WTC11 (cell line): ENCODE measurements at regions not wholly inside any gene's neighbourhood (a gene's known extent, or its start where the extent isn't known, plus 50 kb on each side); places are given as distances from the start of the nearest gene placed in this dataset.

Source experiments
- ATAC-seq: fragments of 200-7000 bp; cut with Tn5 transposase; 2 replicates; pipeline ENCODE4 v1.10.0; 2021; ENCODE audit warnings: mild to moderate bottlenecking, moderate library complexity
- CTCF ChIA-PET: fragments of 300-600 bp; sonication (Branson Sonifier 250); formaldehyde crosslinking; loops from one replicate; lab custom pipeline; 2021; ENCODE audit warnings: antibody characterized with exemption; lab: Charles Lee
- POLR2A ChIA-PET: fragments of 350-600 bp; sonication (Branson Sonifier 250); formaldehyde crosslinking; loops from one replicate; lab custom pipeline; 2021; ENCODE audit warnings: antibody characterized with exemption; lab: Charles Lee
- DNase-seq: peaks from one replicate; pipeline ENCODE4 v3.0.0; 2021; ENCODE audit warnings: low spot score
- H3K27ac Mint-ChIP-seq: 2 replicates; pipeline ENCODE4 v1.8.0; 2021; ENCODE audit warnings: mixed read lengths
- H3K27me3 Mint-ChIP-seq: 2 replicates; pipeline ENCODE4 v1.8.0; 2021; ENCODE audit warnings: low read depth, mild to moderate bottlenecking, moderate library complexity, mixed read lengths
- H3K36me3 Mint-ChIP-seq: 2 replicates; pipeline ENCODE4 v1.8.0; 2021; ENCODE audit warnings: mixed read lengths
- H3K4me1 Mint-ChIP-seq: 2 replicates; pipeline ENCODE4 v1.8.0; 2022; ENCODE audit warnings: mixed read lengths
- H3K4me3 Mint-ChIP-seq: 2 replicates; pipeline ENCODE4 v1.8.0; 2021; ENCODE audit warnings: mild to moderate bottlenecking, moderate library complexity, mixed read lengths
- H3K9me3 Mint-ChIP-seq: 2 replicates; pipeline ENCODE4 v1.8.0; 2021; ENCODE audit warnings: mixed read lengths
- AFF4 ChIP-seq: sonication (generic); formaldehyde crosslinking; IDR thresholded peaks from 2 replicates; pipeline ENCODE4 v1.8.1; 2023; ENCODE audit warnings: mild to moderate bottlenecking, missing genetic modification reagents, borderline replicate concordance
- AR ChIP-seq: fragments of 250-450 bp; sonication (Bioruptor Pico); IDR thresholded peaks from 2 replicates; pipeline ENCODE4 v1.9.0; 2021; ENCODE audit warnings: mild to moderate bottlenecking
- CDX4 ChIP-seq: fragments of 250-450 bp; sonication (Bioruptor Pico); IDR thresholded peaks from 2 replicates; pipeline ENCODE4 v1.9.0; 2021; ENCODE audit warnings: moderate library complexity, mild to moderate bottlenecking, inconsistent platforms, borderline replicate concordance
- CREB1 ChIP-seq: sonication (generic); formaldehyde crosslinking; IDR thresholded peaks from 2 replicates; pipeline ENCODE4 v1.8.0; 2023; ENCODE audit warnings: mild to moderate bottlenecking, missing genetic modification reagents
- FOXJ3 ChIP-seq: sonication (generic); formaldehyde crosslinking; IDR thresholded peaks from 2 replicates; pipeline ENCODE4 v1.9.0; 2021; ENCODE audit warnings: missing genetic modification reagents, mild to moderate bottlenecking, borderline replicate concordance
- GABPB1 ChIP-seq: sonication (generic); formaldehyde crosslinking; IDR thresholded peaks from 2 replicates; pipeline ENCODE4 v1.8.1; 2023; ENCODE audit warnings: mild to moderate bottlenecking, missing genetic modification reagents
- MAX ChIP-seq: sonication (generic); formaldehyde crosslinking; IDR thresholded peaks from 2 replicates; pipeline ENCODE4 v1.8.0; 2022; ENCODE audit warnings: mild to moderate bottlenecking, missing genetic modification reagents
- MLX ChIP-seq: sonication (generic); formaldehyde crosslinking; IDR thresholded peaks from 2 replicates; pipeline ENCODE4 v1.8.1; 2023; ENCODE audit warnings: mild to moderate bottlenecking, missing genetic modification reagents, moderate library complexity
- NFYB ChIP-seq: sonication (generic); formaldehyde crosslinking; conservative IDR thresholded peaks from 2 replicates; pipeline ENCODE4 v1.8.0; 2022; ENCODE audit warnings: low read depth, missing genetic modification reagents
- SMAD3 ChIP-seq: sonication (generic); formaldehyde crosslinking; IDR thresholded peaks from 2 replicates; pipeline ENCODE4 v1.8.0; 2022; ENCODE audit warnings: missing genetic modification reagents, mild to moderate bottlenecking, borderline replicate concordance
- ZBTB43 ChIP-seq: sonication (generic); formaldehyde crosslinking; IDR thresholded peaks from 2 replicates; pipeline ENCODE4 v1.8.1; 2023; ENCODE audit warnings: mild to moderate bottlenecking, missing genetic modification reagents
- ZMAT4 ChIP-seq: fragments of 250-450 bp; sonication (Bioruptor Pico); IDR thresholded peaks from 2 replicates; pipeline ENCODE4 v1.9.0; 2021; ENCODE audit warnings: mild to moderate bottlenecking
- ZNF138 ChIP-seq: sonication (generic); formaldehyde crosslinking; conservative IDR thresholded peaks from 2 replicates; pipeline ENCODE4 v1.8.1; 2022; ENCODE audit warnings: mild to moderate bottlenecking, moderate library complexity, missing genetic modification reagents
- ZNF425 ChIP-seq: fragments of 250-450 bp; sonication (Bioruptor Pico); conservative IDR thresholded peaks from 2 replicates; pipeline ENCODE4 v1.9.0; 2021; ENCODE audit warnings: mild to moderate bottlenecking
- ZNF512 ChIP-seq: sonication (generic); formaldehyde crosslinking; IDR thresholded peaks from 2 replicates; pipeline ENCODE4 v1.8.1; 2022; ENCODE audit warnings: missing genetic modification reagents, borderline replicate concordance

- H3K4me1 Mint-ChIP-seq, result no peaks in the 10 kb centered on the region
- no peak overlapping the region for H3K4me3 Mint-ChIP-seq
- H3K27ac Mint-ChIP-seq, result 0 out of 2 replicates have a peak overlapping the region, but pooled peaks have one; percentile 51
- DNase-seq, result no peak
- peaks cover 7% of the 10 kb centered on the region; the same call in 1 of the 2 replicates for H3K36me3 Mint-ChIP-seq
- ChIA-PET POLR2A (no interaction called here), CTCF (interaction anchor here (0.8 kb wide), 1 partner anchor 62 kb away, joined by 3 read pairs; no protein-coding TSS in a partner anchor)
- peaks cover 8% of the 10 kb centered on the region for H3K9me3 Mint-ChIP-seq
- TF ChIP-seq ZNF425 (no peak), ZMAT4 (CRISPR knock-in tag) (no peak), CREB1 (no peak), NFYB (CRISPR knock-in tag) (no peak)
- ATAC-seq, result no peak
- H3K27me3 Mint-ChIP-seq, result no peaks in the 10 kb centered on the region
Measured at GRCh38 chr7:84412161-84412969, 217.8 kb upstream of the SEMA3A start.

- H3K4me3 Mint-ChIP-seq, result no peak overlapping the region
- H3K27ac Mint-ChIP-seq, result no peak overlapping the region
- peaks cover 45% of the 10 kb centered on the region for H3K36me3 Mint-ChIP-seq
- peaks cover 6% of the 10 kb centered on the region; the same call in 1 of the 2 replicates for H3K4me1 Mint-ChIP-seq
- CTCF ChIA-PET, result no interaction called here
- peaks cover 7% of the 10 kb centered on the region for H3K27me3 Mint-ChIP-seq
- ATAC-seq, result peak; percentile 30; the same call in 1 of the 2 replicates
- DNase-seq, result no peak
- peaks cover 47% of the 10 kb centered on the region for H3K9me3 Mint-ChIP-seq
- TF ChIP-seq GABPB1 (CRISPR knock-in tag) (no peak), AFF4 (CRISPR knock-in tag) (no peak)
- POLR2A ChIA-PET, result no interaction called here
Measured at GRCh38 chr7:84399661-84400060, 205.1 kb upstream of the SEMA3A start.

GRCh38 chr7:84394219-84394618, 199.6 kb upstream of the SEMA3A start:
- ChIA-PET CTCF (no interaction called here), POLR2A (no interaction called here)
- ATAC-seq, result no peak
- Mint-ChIP-seq H3K9me3 (peaks cover 10% of the 10 kb centered on the region), H3K4me3 (no peak overlapping the region), H3K4me1 (peaks cover under 1% of the 10 kb centered on the region; the same call in 1 of the 2 replicates), H3K27ac (no peak overlapping the region), H3K27me3 (no peaks in the 10 kb centered on the region), H3K36me3 (no peaks in the 10 kb centered on the region)
- no peak for DNase-seq
- TF ChIP-seq AR (CRISPR knock-in tag), result no peak
- no peak for TF ChIP-seq CDX4
- no peak for TF ChIP-seq ZNF138
- TF ChIP-seq MLX, result no peak
- no peak for TF ChIP-seq FOXJ3
- no peak for TF ChIP-seq ZNF512
- no peak for TF ChIP-seq ZBTB43
- TF ChIP-seq SMAD3, result no peak
- no peak for TF ChIP-seq MAX (CRISPR knock-in tag)
